IPS-11a (cell line): ENCODE measurements at regions not wholly inside any gene's neighbourhood (a gene's known extent, or its start where the extent isn't known, plus 50 kb on each side); places are given as distances from the start of the nearest gene placed in this dataset.

Experiments used
- H3K4me3 ChIP-seq: one replicate; pipeline ENCODE4 v1.5.1; 2013; ENCODE audit warnings: low read depth, low read length, control low read depth

- H3K4me3 ChIP-seq = no peak overlapping the region
Observed at GRCh38 chr2:731711-732110, 54.5 kb upstream of the TMEM18 start.

- no peak overlapping the region for H3K4me3 ChIP-seq
Observed at GRCh38 chr2:729376-729861, 52.2 kb upstream of the TMEM18 start.

- no peak overlapping the region for H3K4me3 ChIP-seq
Observed at GRCh38 chr2:728165-728564, 51.0 kb upstream of the TMEM18 start.

GRCh38 chr2:727071-727470, 49.9 kb upstream of the TMEM18 start:
- H3K4me3 ChIP-seq = no peak overlapping the region
